ENCODE measurements at regions not wholly inside any gene's neighbourhood (a gene's known extent, or its start where the extent isn't known, plus 50 kb on each side); places are given as distances from the start of the nearest gene placed in this dataset.

DNA sequence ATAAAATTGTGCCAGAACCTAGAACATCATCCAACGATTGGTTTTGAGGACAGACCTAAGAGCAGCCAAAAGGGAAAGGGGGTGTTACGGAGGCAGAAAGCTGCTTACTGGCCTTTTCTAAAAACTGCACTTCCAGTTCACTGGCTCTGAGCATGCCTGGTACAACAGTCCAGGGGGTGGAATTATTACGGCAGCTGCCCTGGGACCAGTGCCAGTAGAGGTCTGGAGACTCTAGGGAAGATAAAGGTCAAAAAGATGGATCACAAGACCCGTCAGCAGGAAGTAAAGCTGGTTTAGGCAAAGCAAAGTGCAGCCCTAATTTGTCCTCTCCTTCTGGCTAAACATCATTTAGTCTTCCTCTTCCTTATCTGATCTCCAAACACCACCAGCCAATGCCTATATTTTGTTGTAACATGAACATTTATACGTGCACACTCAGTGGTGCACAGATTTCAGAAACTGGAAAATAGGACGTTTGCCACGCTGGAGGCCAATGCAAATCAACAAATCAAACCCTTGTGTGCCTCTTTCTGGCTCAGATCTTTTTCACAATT, 216.4 kb upstream of the DPP6 start:
- no peak for DNase-seq (ENCODE audit: low spot score)

DNA sequence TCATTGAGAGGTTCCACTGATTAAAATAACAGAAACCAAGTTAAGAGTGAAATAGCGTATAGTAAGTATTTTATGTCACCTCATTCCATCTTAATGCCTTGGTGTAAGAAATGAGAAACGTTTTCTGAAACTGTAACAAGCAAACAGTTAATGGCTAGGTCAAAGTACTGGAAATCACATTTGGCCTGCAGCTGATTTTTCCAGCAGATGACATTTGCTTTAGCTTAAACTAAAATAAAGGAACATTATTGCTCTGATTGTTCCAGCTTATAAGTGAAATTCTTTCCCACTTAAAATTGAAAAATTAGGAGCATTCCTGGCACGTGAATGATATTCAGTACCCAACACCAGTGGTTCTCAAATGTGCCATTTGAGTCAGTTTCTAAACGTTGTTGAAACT, 213.6 kb upstream of the DPP6 start:
- DNase-seq (ENCODE audit: low spot score) = no peak

DNA sequence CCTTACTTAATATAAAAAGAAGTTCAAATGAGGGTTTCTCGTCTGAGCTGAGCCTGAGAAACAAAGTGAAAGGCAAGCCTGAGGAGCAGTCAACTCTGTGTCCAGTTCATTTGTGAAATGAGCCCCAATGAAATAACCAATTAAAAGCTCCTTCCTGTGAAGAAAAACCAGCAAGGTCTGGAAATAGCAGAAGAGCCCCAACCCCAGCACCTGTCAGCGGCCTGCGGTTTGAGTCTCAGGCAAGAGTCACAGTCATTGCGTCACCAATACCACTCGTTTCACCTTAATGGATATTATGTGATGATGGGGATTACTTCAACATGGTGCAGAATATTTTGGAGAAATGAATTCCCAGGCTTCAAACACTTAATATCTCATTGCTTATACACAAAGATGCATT, 211.3 kb upstream of the DPP6 start:
- DNase-seq (ENCODE audit: low spot score) = no peak

DNA sequence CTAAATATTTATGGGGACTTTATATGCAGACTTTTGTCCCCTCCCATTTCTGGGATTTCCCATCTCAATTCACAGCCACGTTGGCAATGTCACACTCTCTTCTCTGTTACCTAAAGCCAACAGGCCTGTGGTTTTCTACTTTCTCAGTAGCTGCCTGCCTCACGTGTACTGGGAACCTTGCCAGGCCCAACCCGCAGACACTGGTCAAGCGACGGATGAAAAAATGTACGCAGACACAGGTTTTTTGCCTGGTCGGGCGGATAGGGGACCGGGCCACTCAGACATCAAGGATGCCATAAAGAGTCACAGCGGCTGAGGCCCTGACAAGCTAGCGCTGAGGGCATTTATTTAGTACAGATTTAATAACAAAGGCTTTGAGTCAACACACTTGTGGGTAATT, 204.4 kb upstream of the DPP6 start:
- DNase-seq (ENCODE audit: low spot score) = no peak

DNA sequence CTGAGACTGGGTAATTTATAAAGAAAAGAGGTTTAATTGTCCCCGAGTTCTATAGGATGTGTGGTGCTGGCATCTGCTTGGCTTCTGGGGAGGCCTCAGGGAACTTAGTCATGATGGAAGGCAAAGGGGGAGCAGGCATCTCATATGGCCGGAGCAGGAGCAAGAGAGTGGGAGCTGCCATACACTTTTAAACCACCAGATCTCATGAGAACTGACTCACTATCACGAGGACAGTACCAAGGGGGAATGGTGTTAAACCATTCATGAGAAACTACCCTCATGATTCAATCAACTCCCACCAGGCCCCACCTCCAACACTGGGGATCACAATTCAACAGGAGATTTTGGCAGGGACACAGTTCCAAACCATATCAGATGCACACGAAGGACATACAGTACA, 199.9 kb upstream of the DPP6 start:
- no peak for DNase-seq (ENCODE audit: low spot score)

DNA sequence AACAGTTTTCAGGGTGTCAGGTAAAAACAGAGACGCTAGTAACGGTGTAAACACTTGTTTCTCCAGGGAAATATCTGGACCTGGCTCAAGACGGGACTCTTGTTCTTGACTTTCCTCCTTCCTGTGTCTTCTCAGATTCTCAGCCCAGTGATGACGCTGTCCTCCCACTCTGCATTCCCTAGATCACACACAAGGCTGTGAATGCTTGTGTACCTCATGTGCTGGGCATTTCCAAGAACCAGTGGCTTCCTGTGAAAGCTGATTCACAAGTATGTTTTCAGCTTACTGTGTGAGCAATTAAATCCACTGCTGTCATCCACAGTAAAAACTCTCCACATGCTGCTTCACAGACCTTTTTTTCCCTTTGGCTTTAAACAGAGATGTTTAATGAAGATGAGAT, 193.8 kb upstream of the DPP6 start:
- no peak for DNase-seq (ENCODE audit: low spot score)

DNA sequence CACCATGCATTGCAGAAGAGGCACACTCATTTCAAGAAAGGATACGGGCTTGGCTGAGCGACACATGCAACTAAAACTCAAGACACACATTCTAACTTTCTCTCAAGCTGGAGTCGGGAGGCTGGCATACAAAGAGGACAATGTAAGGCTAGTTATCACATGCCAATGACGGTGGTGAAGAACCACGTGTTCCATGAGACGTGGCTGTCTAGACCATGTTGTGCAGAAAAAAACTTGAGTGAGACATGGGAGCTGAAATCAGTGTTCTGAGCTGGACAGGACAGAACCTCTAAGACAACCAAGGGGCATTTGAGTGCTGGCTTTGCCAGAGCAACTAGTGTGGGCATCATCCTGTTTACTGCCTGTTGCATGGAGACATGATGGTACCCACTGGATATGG, 193.0 kb upstream of the DPP6 start:
- no peak for DNase-seq (ENCODE audit: low spot score)

DNA sequence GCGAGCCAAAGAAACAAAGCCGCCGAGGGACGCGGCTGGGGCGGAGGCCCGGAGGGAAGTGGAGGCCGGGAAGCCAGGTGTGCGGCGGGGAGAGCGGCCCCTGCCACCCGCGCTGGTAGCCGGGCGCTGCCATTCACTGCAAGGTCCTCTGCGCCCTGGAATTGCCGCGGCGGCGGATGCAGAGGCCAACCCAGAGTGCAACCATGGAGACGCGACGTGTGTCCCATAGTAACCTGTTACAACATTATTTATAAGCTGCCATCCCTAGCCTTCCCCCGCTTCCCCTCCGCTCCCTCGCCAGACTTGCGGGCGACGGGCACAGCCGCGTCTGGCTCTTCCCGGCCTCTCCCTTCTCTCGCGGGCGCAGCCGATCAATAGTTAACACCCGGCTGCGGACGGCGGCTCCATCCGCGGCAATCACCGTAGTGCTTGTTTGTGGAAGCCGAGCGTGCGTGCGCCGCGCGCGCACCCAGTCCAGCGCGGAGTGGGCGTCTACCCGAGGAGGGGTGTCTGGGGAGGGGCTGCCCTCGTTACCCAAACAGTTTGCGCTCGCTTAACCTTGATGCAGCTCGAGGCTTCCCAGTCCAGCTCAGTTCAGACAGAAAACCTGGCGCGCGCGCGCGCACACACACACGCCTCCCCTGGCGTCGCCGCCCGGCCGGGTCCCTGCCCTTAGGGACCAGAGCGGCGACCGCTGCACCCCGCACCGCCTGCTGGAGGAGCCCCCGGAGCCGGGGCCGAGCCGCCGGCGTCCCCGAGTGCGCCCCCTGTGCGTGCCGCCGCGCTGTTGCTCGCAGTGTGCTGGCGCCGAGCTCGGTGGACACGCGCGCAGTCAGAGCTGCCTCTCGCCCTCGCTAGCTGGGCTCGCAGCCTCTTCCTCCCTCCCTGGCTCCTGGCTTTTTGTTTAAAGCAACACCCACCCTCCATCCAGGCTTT, 165.4 kb upstream of the DPP6 start:
- DNase-seq (ENCODE audit: low spot score) = no peak

DNA sequence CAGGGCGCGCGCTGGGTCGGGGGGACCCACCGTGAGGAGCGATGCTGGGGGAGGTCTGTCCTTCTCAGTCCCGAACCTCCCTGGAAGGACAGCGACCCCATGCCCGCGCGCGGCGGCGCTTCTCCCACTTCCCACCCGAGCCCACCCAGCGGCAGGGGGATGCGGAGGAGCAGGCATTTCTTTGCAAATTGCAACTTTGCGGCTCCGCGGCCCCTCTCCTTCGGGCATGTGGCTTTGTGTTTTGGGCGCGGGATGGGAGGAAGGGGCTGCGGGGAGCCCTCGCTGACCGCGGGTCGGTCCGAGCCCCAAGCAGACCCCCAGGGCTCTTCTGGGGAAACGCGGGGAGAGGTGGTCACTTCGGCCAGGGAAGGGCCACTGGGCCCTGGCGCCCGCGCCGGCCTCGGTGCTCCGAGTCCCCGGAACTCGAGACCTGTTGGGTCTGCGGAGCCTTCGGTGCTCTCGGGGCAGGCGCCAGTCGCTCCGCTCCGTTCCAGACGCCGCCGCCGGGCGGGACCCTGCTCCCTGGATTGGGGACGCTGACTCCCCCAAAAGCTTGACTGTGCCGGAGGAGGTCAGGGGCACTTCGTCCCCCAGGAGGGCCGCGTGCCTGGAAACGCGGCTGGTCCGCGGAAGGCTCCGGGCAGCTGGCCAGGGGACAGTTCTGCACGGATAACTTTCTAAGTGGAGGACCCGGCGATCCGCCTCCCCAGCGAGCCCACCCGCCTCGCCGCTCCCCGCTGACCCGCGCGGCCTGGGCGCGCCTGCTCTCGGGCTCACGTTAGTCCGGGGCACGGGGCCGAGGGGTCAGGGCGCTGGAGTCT, 164.2 kb upstream of the DPP6 start:
- no peak for DNase-seq (ENCODE audit: low spot score)

DNA sequence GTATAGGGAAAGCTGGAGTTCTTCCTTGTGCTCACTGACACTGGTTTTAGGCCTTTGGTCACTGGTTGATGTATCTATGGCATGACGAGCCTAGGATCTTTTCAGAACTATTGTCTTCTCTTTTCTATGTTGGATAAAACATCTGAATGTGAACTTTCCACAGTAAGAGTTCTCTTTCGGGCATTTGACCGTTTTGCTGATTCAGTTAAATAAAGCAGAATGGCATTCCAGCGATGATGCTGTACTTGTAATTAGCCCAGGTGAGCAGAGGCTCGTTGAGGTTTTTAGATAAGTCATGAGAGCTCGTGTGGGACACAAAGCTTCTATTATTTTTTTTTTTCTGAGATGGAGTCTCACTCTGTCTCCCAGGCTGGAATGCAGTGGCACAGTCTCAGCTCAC, 160.2 kb upstream of the DPP6 start:
- DNase-seq (ENCODE audit: low spot score) = no peak

DNA sequence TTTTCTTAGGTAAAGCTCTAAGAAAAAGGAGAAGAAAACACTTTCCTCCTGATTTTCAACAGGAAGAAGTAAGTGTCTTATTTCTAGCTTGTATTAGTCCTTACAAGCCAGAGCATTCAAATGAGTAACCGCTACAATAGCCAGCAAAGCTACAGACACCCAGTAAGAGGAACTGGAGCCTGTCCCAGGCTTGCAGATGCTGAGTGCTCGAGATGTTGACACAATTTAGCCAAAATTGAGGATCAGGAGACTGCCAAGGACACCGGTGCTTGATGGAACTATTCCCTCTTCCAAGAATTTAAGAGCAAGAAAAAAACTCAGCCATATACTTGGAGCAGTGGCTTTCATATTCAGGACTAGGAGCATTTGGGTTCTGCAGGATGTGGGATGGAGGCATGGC, 149.3 kb upstream of the DPP6 start:
- no peak for DNase-seq (ENCODE audit: low spot score)

DNA sequence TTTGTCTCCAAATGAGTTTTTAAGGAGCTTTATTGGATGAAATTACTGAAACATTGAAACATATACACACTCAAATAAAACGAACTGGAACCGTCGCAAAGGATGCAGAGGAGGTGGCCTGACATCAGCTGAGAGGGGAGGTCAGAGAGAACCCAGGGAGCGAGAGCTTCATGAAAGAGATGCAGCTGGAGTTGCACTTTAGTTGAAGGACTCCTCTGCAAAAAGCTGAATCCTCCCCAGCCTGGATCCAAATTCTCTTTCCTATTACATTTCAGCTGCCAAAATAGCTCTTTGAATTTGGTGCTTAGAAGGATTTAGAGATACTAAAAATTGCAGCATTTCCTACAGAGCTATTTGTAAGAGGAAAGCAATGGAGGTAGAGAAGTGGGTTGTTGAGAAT, 140.0 kb upstream of the DPP6 start:
- DNase-seq (ENCODE audit: low spot score) = no peak

DNA sequence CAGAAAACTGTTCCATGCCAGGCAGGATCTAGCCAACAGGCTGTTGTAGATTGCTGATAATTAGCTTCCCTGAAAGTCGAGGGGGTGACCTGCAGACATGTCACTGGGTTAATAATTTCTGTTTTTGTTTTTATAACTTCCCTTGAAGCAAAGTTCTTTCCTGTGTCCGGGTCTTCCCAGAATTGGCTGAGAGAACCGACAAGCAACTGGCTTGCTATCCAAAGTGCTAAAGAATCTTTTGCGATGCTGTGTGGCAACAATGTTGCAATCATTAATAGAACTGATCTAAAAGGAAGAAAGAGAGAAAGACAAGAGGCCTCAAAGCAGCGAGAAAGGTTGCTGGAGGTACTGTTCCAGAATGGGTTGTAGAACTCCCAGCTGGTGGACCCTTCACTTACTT, 132.1 kb upstream of the DPP6 start:
- no peak for DNase-seq (ENCODE audit: low spot score)

DNA sequence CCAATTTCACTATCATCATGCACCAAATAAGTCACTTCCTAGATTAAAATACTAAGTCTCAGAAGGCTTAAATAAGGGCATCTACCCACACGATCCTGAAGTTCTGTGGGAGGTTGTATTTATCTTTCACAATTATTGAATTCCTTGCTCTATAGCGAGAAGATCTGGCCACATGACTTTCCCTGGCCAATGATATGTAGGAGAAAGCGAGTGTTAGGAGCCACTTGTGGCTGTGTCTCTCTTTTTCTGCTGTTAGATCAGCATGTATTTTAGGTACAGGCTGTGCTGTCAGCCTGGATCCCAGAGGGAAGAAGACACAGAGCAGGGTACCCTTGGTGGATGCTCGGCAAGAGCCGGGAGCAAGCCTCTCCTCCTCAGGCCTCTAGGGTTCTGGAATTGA, 131.3 kb upstream of the DPP6 start:
- DNase-seq (ENCODE audit: low spot score) = no peak

DNA sequence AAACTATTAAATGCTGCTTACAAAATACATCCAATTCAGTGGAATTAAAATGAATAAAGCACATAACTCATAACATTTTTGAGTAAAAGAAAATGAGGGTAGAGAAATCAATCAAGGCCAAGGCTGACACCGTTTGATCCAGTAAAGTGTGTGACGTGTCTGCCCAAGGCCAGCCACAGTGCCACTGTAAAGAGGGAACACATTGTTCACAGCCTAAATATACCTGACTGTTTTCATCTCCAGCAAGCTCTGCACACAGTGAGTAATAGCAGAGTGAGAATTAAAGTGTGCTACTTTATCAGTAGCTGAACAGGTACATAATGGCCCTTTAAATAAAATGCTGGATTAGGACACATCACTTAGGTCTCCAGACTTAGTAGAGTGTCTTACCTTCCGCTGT, 130.8 kb upstream of the DPP6 start:
- DNase-seq (ENCODE audit: low spot score) = no peak

DNA sequence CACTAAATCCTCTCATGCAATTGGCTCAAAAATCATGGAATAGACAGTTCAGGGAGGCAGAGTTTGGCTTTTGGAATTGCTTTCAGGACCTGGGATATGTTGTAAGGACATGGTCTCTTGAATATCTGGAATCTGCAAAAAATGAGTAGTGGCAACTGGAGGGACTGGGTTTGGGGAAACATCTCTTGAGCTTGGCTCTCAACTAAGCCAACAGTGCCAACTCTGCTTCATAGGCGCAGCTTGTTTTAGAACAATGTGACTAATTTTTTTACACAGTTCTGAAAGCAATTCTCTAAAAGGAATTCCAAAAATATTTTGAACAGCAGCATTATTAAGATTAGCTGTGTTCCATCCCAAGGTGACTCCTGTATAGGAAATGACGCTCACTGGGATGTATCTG, 121.5 kb upstream of the DPP6 start:
- DNase-seq (ENCODE audit: low spot score) = no peak

DNA sequence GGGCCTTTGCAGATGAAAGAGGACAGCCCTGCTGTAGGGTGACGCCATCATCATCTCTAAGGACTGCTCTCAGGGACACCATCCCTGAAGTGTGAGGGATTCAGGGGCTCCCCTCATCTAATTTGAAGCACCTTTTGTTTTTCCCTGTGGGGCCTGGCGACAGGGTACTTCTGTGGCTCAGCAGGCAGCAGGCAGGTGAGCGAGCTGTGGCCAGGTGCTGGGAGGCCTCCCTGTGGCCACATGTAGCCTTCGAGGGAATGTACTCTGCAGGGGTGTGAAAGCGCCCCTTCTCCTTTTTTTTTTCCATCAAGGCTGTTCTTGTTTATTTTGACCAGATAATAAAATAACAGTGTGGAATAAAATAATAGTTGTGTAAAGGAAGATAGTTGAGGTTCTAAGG, 118.2 kb upstream of the DPP6 start:
- DNase-seq (ENCODE audit: low spot score) = no peak

DNA sequence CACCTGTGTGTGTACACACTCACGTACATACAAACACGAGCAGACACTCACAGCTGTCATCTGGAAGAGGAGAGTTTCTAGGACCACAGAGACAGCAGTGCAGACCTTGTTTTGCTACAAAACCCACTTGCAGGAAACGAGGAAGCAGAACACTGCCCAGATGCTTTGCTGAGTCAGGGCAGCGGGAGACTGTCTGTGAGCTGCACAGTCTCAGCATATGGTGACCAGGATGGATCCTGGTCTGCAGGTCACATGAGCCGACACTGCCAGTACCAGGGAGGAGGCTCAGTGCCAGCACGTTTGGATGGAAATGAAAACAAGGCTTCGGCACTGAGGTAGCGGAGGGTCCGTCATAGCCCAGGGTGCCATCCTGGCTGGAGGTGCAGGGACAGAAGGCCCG, 117.6 kb upstream of the DPP6 start:
- no peak for DNase-seq (ENCODE audit: low spot score)

DNA sequence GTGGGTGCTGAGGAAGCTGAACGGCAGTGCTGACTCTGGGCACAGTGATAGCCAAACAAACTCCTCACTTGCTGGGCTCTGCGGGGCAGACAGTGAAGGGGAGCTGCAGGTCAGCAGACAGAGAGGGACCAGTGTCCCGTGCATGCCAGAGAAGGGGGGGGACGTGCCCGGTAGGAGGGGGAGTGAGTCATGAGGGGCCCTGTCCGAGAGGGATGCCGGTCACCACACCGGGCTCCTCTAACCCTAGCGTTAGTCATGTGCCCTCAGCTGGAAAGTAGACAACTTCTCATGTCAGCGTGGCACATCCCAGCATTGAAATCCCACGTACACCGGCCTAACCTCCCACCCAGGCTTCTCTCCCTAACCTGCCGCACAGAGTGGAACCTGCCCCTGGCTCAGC, 117.1 kb upstream of the DPP6 start:
- DNase-seq (ENCODE audit: low spot score) = no peak

DNA sequence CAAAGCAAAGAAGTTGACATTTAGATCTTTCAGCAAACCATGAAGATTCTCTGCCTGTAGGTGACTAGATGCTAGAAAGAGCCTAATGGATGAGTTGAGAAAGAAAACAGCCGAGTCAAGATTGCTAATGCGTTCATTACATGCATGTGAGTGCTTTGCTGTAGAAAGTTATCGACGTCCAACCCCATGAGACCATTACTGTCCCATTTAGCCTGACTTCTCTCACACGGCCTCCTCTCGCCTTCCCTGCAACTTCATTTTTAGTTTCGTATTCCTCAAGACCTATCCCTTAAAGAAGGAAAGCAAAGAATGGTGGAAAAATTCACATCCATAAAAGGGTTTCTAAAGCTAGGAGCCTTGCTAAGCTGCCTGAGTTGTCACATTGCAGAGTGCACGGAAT, 113.7 kb upstream of the DPP6 start:
- no peak for DNase-seq (ENCODE audit: low spot score)

DNA sequence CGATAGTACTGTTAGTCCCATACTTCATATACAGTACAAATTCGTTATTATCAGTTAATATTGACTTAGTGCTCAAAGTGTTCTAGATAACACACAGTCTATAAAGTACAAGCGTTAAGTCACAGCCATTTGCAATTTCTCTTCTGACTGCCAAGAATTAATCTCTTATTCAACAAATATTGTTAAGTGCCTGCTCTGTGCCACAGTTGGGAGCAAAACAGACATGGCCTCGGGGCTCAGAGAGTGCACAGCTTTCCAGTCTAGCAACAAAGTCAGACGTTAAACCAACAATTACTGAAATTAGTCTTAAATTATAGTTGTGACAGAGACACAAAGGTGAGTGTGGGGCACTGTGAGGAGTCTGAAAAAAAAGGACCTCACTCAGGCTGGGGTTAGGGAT, 113.0 kb upstream of the DPP6 start:
- DNase-seq (ENCODE audit: low spot score) = no peak

DNA sequence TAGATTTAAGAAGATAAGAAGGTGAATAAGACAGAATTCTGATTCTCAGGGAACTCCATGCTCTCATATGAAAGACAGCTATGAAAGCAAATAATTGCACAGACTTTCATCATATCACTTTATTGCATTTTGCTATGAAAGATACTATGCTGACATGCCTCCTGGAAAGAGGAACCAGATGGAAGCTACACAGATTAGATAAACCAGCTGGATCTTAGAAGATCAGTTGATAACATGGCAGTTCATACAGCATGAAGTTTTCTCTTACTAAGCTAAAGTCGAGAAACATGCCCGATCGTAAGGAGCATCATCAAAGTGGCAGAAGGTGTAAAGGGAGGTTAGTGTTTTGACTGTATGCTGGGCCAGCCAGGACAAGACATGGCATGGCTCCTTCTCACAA, 112.5 kb upstream of the DPP6 start:
- no peak for DNase-seq (ENCODE audit: low spot score)

DNA sequence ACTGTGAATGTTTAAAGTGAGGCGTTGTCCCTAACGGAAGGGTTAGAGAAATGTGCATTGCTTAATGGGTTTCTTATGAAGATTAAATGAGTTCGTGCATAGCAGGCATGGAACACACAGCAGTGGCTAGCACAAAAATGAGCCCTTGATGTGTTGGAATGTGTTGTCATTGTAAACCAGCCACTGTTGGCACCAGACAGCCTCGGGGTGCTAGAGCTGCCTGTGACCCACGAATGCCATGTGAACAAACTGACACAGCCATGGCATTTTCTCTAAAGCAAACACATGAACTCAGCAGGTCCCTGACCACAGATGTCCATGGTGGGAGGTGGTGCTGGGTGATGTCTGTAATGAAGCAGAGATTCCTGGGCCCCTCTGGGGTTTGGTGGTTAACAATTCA, 111.1 kb upstream of the DPP6 start:
- DNase-seq (ENCODE audit: low spot score) = no peak

All from kidney capillary endothelial cell (primary cell).